Panc1 (cell line): ENCODE measurements at regions not wholly inside any gene's neighbourhood (a gene's known extent, or its start where the extent isn't known, plus 50 kb on each side); places are given as distances from the start of the nearest gene placed in this dataset.

Source experiments
- CTCF ChIP-seq: fragments of 450-650 bp; IDR thresholded peaks from 2 replicates; pipeline ENCODE4 v1.5.1; 2017; ENCODE audit warnings: mild to moderate bottlenecking
- POLR2AphosphoS5 ChIP-seq: IDR thresholded peaks from 2 replicates; pipeline ENCODE4 v1.6.1; 2012; ENCODE audit warnings: mild to moderate bottlenecking, low read depth, low read length, moderate library complexity
- REST ChIP-seq, 2 experiments: IDR thresholded peaks; 2 replicates each; pipeline ENCODE4 v1.6.1; 2011 to 2012; ENCODE audit warnings: low read depth in 2 of 2, control low read depth in 1 of 2, low read length in 1 of 2, mild to moderate bottlenecking in 1 of 2, moderate library complexity in 1 of 2; ENCODE audit not compliant: insufficient read depth in 1 of 2
- SIN3A ChIP-seq: IDR thresholded peaks from 2 replicates; pipeline ENCODE4 v1.6.1; 2012; ENCODE audit warnings: low read depth, mild to moderate bottlenecking, low read length, moderate library complexity, borderline replicate concordance; ENCODE audit not compliant: insufficient read depth
- TCF7L2 ChIP-seq: IDR thresholded peaks from 2 replicates; pipeline ENCODE4 v1.6.1; 2011; ENCODE audit warnings: mild to moderate bottlenecking, low read depth, low read length, inconsistent platforms

GRCh38 chr11:128116447-128116846 is 470.9 kb downstream of the ETS1 start:
- TF ChIP-seq CTCF (no peak), POLR2AphosphoS5 (no peak), REST (IDR thresholded peaks at IDR 0.05; ENCODE audit: insufficient read depth in 1 of 2, low read depth in 2 of 2, low read length in 1 of 2) (no peak), TCF7L2 (no peak), SIN3A (no peak)
